ENCODE measurements at regions not wholly inside any gene's neighbourhood (a gene's known extent, or its start where the extent isn't known, plus 50 kb on each side); places are given as distances from the start of the nearest gene placed in this dataset.
"Not testable (repeated sequence)": the region's sequence is repeated elsewhere in the genome, so short reads cannot be mapped to it uniquely, and the experiment has no call there.

GRCh38 chr4:12145768-12146167 is 717.1 kb upstream of the HS3ST1 start:
- DNase-seq: no peak

- no peak for DNase-seq
Measured at GRCh38 chr4:12145106-12145505, 716.4 kb upstream of the HS3ST1 start.

GRCh38 chr4:12144051-12144450 is 715.4 kb upstream of the HS3ST1 start:
- no peak for DNase-seq

GRCh38 chr4:12140864-12141263 is 712.2 kb upstream of the HS3ST1 start:
- DNase-seq: no peak

- DNase-seq: no peak
Measured at GRCh38 chr4:12139296-12139695, 710.6 kb upstream of the HS3ST1 start.

- DNase-seq: no peak
Measured at GRCh38 chr4:12138488-12138887, 709.8 kb upstream of the HS3ST1 start.

GRCh38 chr4:12137575-12137974 is 708.9 kb upstream of the HS3ST1 start:
- DNase-seq: no peak

GRCh38 chr4:12126474-12126873 is 697.8 kb upstream of the HS3ST1 start:
- DNase-seq: no peak

- DNase-seq: no peak
Measured at GRCh38 chr4:12124138-12124537, 695.4 kb upstream of the HS3ST1 start.

- DNase-seq: no peak
Measured at GRCh38 chr4:12123707-12124106, 695.0 kb upstream of the HS3ST1 start.

- no peak for DNase-seq
Measured at GRCh38 chr4:12122316-12122715, 693.6 kb upstream of the HS3ST1 start.

GRCh38 chr4:12120968-12121367 is 692.3 kb upstream of the HS3ST1 start:
- no peak for DNase-seq

GRCh38 chr4:12118651-12119213 is 690.0 kb upstream of the HS3ST1 start:
- no peak for DNase-seq

- DNase-seq: no peak
Measured at GRCh38 chr4:12116009-12116552, 687.4 kb upstream of the HS3ST1 start.

- DNase-seq: no peak
Measured at GRCh38 chr4:12110627-12111026, 681.9 kb upstream of the HS3ST1 start.

GRCh38 chr4:12109056-12109455 is 680.4 kb upstream of the HS3ST1 start:
- not testable (repeated sequence) for DNase-seq

GRCh38 chr4:12105519-12105918 is 676.8 kb upstream of the HS3ST1 start:
- no peak for DNase-seq

- not testable (repeated sequence) for DNase-seq
Measured at GRCh38 chr4:12089920-12090319, 661.2 kb upstream of the HS3ST1 start.

GRCh38 chr4:12084690-12085089 is 656.0 kb upstream of the HS3ST1 start:
- no peak for DNase-seq

GRCh38 chr4:12071316-12071715 is 642.6 kb upstream of the HS3ST1 start:
- DNase-seq: no peak

- no peak for DNase-seq
Measured at GRCh38 chr4:12053966-12054365, 625.3 kb upstream of the HS3ST1 start.

- DNase-seq: no peak
Measured at GRCh38 chr4:12053556-12053955, 624.9 kb upstream of the HS3ST1 start.

GRCh38 chr4:12050357-12050756 is 621.7 kb upstream of the HS3ST1 start:
- no peak for DNase-seq

GRCh38 chr4:12042818-12043217 is 614.1 kb upstream of the HS3ST1 start:
- DNase-seq: no peak

- no peak for DNase-seq
Measured at GRCh38 chr4:12041828-12042227, 613.1 kb upstream of the HS3ST1 start.
